HepG2 (cell line): ENCODE measurements at regions not wholly inside any gene's neighbourhood (a gene's known extent, or its start where the extent isn't known, plus 50 kb on each side); places are given as distances from the start of the nearest gene placed in this dataset.
"Not testable (repeated sequence)": the region's sequence is repeated elsewhere in the genome, so short reads cannot be mapped to it uniquely, and the experiment has no call there.

ENCODE experiments used
- ATAC-seq: fragments of 200-7000 bp; cut with Tn5 transposase; 3 replicates; pipeline ENCODE4 v1.9.1; 2020; ENCODE audit warnings: mild to moderate bottlenecking, moderate library complexity
- BruUV-seq: library from RNA; stranded (reverse); fragments of 400-500 nt; replicated peaks from 2 replicates; lab custom pipeline; 2021; lab: Mats Ljungman, UMichigan
- CTCF ChIA-PET: fragments of 300-600 bp; formaldehyde crosslinking; extraction: SDS; loops from one replicate; lab custom pipeline; 2021; ENCODE audit warnings: low total read pairs, inconsistent platforms, low intra/inter-chr PET ratio; lab: Yijun Ruan, JAX
- POLR2A ChIA-PET: fragments of 350-600 bp; sonication (Branson Sonifier 250); formaldehyde crosslinking; loops from one replicate; lab custom pipeline; 2020; ENCODE audit warnings: antibody characterized with exemption, inconsistent platforms; lab: Yijun Ruan, JAX
- DNase-seq: peaks from one replicate; pipeline ENCODE4 v3.0.0-alpha.2; 2015; ENCODE audit warnings: low spot score
- FAIRE-seq: peaks from 3 replicates; lab custom pipeline; 2011; peaks lifted over from hg19 to GRCh38; lab: Jason Lieb, UNC
- H2AFZ ChIP-seq: one replicate; pipeline ENCODE4 v1.6.1; 2011; ENCODE audit warnings: low read length, inconsistent platforms
- H3K27ac ChIP-seq: fragments of 300-600 bp; 3 replicates; pipeline ENCODE4 v1.8.0; 2011; ENCODE audit warnings: mixed run types, mild to moderate bottlenecking, mixed read lengths, low read length, inconsistent platforms; ENCODE audit not compliant: insufficient read depth; ENCODE audit errors: extremely low read length
- H3K27me3 ChIP-seq, 2 experiments: fragments of 200-600 bp in 1 of 2; 2 replicates in 1 of 2; 3 replicates in 1 of 2; pipeline versions ENCODE4 v1.6.0 to v1.8.0; 2011; ENCODE audit warnings: low read length in 2 of 2, mild to moderate bottlenecking in 2 of 2, moderate library complexity in 2 of 2, inconsistent platforms in 1 of 2; ENCODE audit not compliant: insufficient read depth in 2 of 2, control insufficient read depth in 1 of 2
- H3K36me3 ChIP-seq, 2 experiments: fragments of 200-600 bp in 1 of 2; replicated peaks in 1 of 2; 2 replicates in 1 of 2; 3 replicates in 1 of 2; pipeline versions ENCODE4 v1.5.1 to v1.8.0; 2011; ENCODE audit warnings: low read length in 2 of 2, inconsistent platforms in 1 of 2; ENCODE audit not compliant: insufficient read depth in 2 of 2, control insufficient read depth in 1 of 2
- H3K4me1 ChIP-seq: 2 replicates; pipeline ENCODE4 v1.5.1; 2012; ENCODE audit warnings: low read length, inconsistent platforms; ENCODE audit not compliant: insufficient read depth
- H3K4me2 ChIP-seq: 2 replicates; pipeline ENCODE4 v1.6.0; 2011; ENCODE audit warnings: low read depth, low read length, inconsistent platforms
- H3K4me3 ChIP-seq, 3 experiments: fragments of 200-600 bp in 1 of 3; sonication (generic), shearing (Covaris generic) in 1 of 3; replicated peaks in 1 of 3; 2 replicates each; pipeline ENCODE4 v1.5.1; 2011 to 2016; ENCODE audit warnings: low read length in 3 of 3, inconsistent platforms in 2 of 3, low read depth in 2 of 3, mild to moderate bottlenecking in 2 of 3, control low read depth in 1 of 3, mixed read lengths in 1 of 3; ENCODE audit not compliant: insufficient read depth in 1 of 3
- H3K79me2 ChIP-seq: one replicate; pipeline ENCODE4 v1.6.1; 2011; ENCODE audit warnings: low read length, inconsistent platforms; ENCODE audit not compliant: insufficient read depth
- H3K9ac ChIP-seq: 2 replicates; pipeline ENCODE4 v1.6.0; 2011; ENCODE audit warnings: mild to moderate bottlenecking, low read depth, low read length, inconsistent platforms; ENCODE audit not compliant: insufficient read depth
- H3K9me3 ChIP-seq: 2 replicates; pipeline ENCODE4 v1.5.1; 2012; ENCODE audit warnings: mild to moderate bottlenecking, low read length
- H4K20me1 ChIP-seq: 2 replicates; pipeline ENCODE4 v1.6.0; 2011; ENCODE audit warnings: inconsistent platforms, mild to moderate bottlenecking, low read length, moderate library complexity; ENCODE audit not compliant: insufficient read depth
- WGBS: methylation state at CpG from one replicate; pipeline ENCODE4 v1.1.6; 2017; ENCODE audit warnings: low lambda C conversion rate; 5-methylcytosine and 5-hydroxymethylcytosine counted together
- in situ Hi-C: cut with HindIII; loops from 2 replicates; pipeline ENCODE4 v1.10.0; 2017; ENCODE audit warnings: low pct_unique_long_range_greater_than_20kb; ENCODE audit not compliant: extremely low pct_ligation_motif_present
- intact Hi-C: fragments of 100-400 bp; cut with micrococcal nuclease; formaldehyde crosslinking; loops from one replicate; pipeline ENCODE4 v1.10.0; 2022; ENCODE audit not compliant: unreplicated experiment

GRCh38 chr2:97333674-97334073, 220.7 kb downstream of the ANKRD36 start:
- H3K4me1 ChIP-seq, H3K27me3 ChIP-seq, H3K9ac ChIP-seq, H3K36me3 ChIP-seq, intact Hi-C loops, FAIRE-seq, H2AFZ ChIP-seq, H3K4me2 ChIP-seq, DNase-seq, in situ Hi-C loops, H3K27ac ChIP-seq, H3K4me3 ChIP-seq, H4K20me1 ChIP-seq, H3K79me2 ChIP-seq, CTCF ChIA-PET, POLR2A ChIA-PET, ATAC-seq, BruUV-seq, H3K9me3 ChIP-seq: not testable (repeated sequence)
- WGBS = no CpG with 5 or more reads among the region's 7 CpGs

GRCh38 chr2:97332184-97332583, 219.2 kb downstream of the ANKRD36 start:
- ATAC-seq, H3K9me3 ChIP-seq, H3K4me3 ChIP-seq, H3K4me1 ChIP-seq, H3K36me3 ChIP-seq, H3K4me2 ChIP-seq, FAIRE-seq, intact Hi-C loops, H4K20me1 ChIP-seq, H3K9ac ChIP-seq, in situ Hi-C loops, BruUV-seq, H3K79me2 ChIP-seq, H3K27ac ChIP-seq, CTCF ChIA-PET, POLR2A ChIA-PET, H3K27me3 ChIP-seq, DNase-seq, H2AFZ ChIP-seq: not testable (repeated sequence)
- WGBS = no CpG with 5 or more reads among the region's 4 CpGs

- peak; percentile 50 for ATAC-seq
- H3K27me3 ChIP-seq, H3K36me3 ChIP-seq, intact Hi-C loops, H3K79me2 ChIP-seq, POLR2A ChIA-PET, CTCF ChIA-PET, H3K27ac ChIP-seq, H3K9ac ChIP-seq, in situ Hi-C loops, H3K4me2 ChIP-seq, H3K4me1 ChIP-seq, H2AFZ ChIP-seq, FAIRE-seq, BruUV-seq, DNase-seq, H3K4me3 ChIP-seq, H4K20me1 ChIP-seq, H3K9me3 ChIP-seq: not testable (repeated sequence)
- WGBS = no CpG with 5 or more reads among the region's 9 CpGs
Observed at GRCh38 chr2:97321936-97322713, 209.2 kb downstream of the ANKRD36 start.

GRCh38 chr2:97315358-97315757, 202.4 kb downstream of the ANKRD36 start:
- 27% methylated on average over 3 of the region's 4 CpGs for WGBS
- H3K4me2 ChIP-seq, FAIRE-seq, CTCF ChIA-PET, in situ Hi-C loops, H3K4me3 ChIP-seq, POLR2A ChIA-PET, H3K27ac ChIP-seq, H4K20me1 ChIP-seq, H3K4me1 ChIP-seq, H3K9me3 ChIP-seq, DNase-seq, H3K36me3 ChIP-seq, H2AFZ ChIP-seq, H3K9ac ChIP-seq, intact Hi-C loops, H3K79me2 ChIP-seq, H3K27me3 ChIP-seq, BruUV-seq: not testable (repeated sequence)
- 0 out of 3 replicates have a peak, but pooled peaks have one; percentile 28 for ATAC-seq
